HCT116 (cell line): ENCODE measurements at regions not wholly inside any gene's neighbourhood (a gene's known extent, or its start where the extent isn't known, plus 50 kb on each side); places are given as distances from the start of the nearest gene placed in this dataset.

Experiments used
- ATAC-seq: fragments of 200-7000 bp; cut with Tn5 transposase; 2 replicates; pipeline ENCODE4 v1.9.1; 2020; ENCODE audit warnings: mild to moderate bottlenecking, moderate library complexity
- BruUV-seq: library from RNA; stranded (reverse); fragments of 400-500 nt; replicated peaks from 2 replicates; lab custom pipeline; 2021; lab: Mats Ljungman, UMichigan
- CTCF ChIA-PET: fragments of 300-600 bp; sonication (Branson Sonifier 250); formaldehyde crosslinking; loops from one replicate; lab custom pipeline; 2021; ENCODE audit warnings: antibody characterized with exemption; lab: Charles Lee
- POLR2A ChIA-PET: fragments of 300-600, 350-600 bp; sonication (Branson Sonifier 250); formaldehyde crosslinking; loops from one replicate; lab custom pipeline; 2021; ENCODE audit warnings: antibody characterized with exemption; lab: Charles Lee
- RAD21 ChIA-PET, 2 experiments: fragments of 300-600 bp; sonication (Branson Sonifier 250); formaldehyde crosslinking; loops; one replicate each; lab custom pipeline; 2023; ENCODE audit warnings: low total read pairs in 2 of 2; ENCODE audit not compliant: uncharacterized antibody in 2 of 2, unreplicated experiment in 2 of 2, low non-redundant PET in 1 of 2; lab: Charles Lee
- DNase-seq: peaks from one replicate; pipeline ENCODE4 v3.0.0-alpha.2; 2010; ENCODE audit warnings: low read depth, low spot score
- H2AFZ ChIP-seq: fragments of 200-600 bp; shearing (Covaris generic), sonication (generic); 2 replicates; pipeline ENCODE4 v1.6.1; 2017; ENCODE audit warnings: low read depth, mixed run types, mixed read lengths, antibody characterized with exemption, low read length; ENCODE audit not compliant: poor library complexity, severe bottlenecking
- H3K27ac ChIP-seq: 2 replicates; pipeline ENCODE4 v1.5.1; 2012; ENCODE audit warnings: low read depth, low read length
- H3K27me3 ChIP-seq: fragments of 200-600 bp; sonication (generic); 2 replicates; pipeline ENCODE4 v1.6.1; 2016; ENCODE audit warnings: mixed run types, low read length, mixed read lengths; ENCODE audit not compliant: insufficient read depth
- H3K36me3 ChIP-seq, 2 experiments: fragments of 200-500 bp in 1 of 2; fragments of 200-600 bp in 1 of 2; sonication (Bioruptor generic) in 1 of 2; sonication (generic) in 1 of 2; 2 replicates each; pipeline versions ENCODE4 v1.5.1 to v1.6.1; 2014 to 2016; ENCODE audit warnings: low read length in 2 of 2, inconsistent platforms in 1 of 2, mixed read lengths in 1 of 2, mixed run types in 1 of 2; ENCODE audit not compliant: insufficient read depth in 2 of 2, control insufficient read depth in 1 of 2
- H3K4me1 ChIP-seq, 2 experiments: fragments of 200-600 bp in 1 of 2; sonication (generic) in 1 of 2; 2 replicates each; pipeline versions ENCODE4 v1.5.1 to v1.6.1; 2012 to 2017; ENCODE audit warnings: low read length in 2 of 2, inconsistent platforms in 1 of 2, mild to moderate bottlenecking in 1 of 2, mixed read lengths in 1 of 2, mixed run types in 1 of 2, moderate library complexity in 1 of 2; ENCODE audit not compliant: insufficient read depth in 2 of 2, control insufficient read depth in 1 of 2
- H3K4me2 ChIP-seq: fragments of 200-600 bp; sonication (generic); 2 replicates; pipeline ENCODE4 v1.6.1; 2017; ENCODE audit warnings: mixed run types, low read length, mixed read lengths
- H3K4me3 ChIP-seq, 2 experiments: fragments of 200-600 bp in 1 of 2; sonication (generic) in 1 of 2; replicated peaks in 1 of 2; 2 replicates each; pipeline ENCODE4 v1.5.1; 2011 to 2016; ENCODE audit warnings: low read length in 2 of 2, control low read depth in 1 of 2, low read depth in 1 of 2, mild to moderate bottlenecking in 1 of 2, mixed read lengths in 1 of 2, mixed run types in 1 of 2
- H3K79me2 ChIP-seq: fragments of 200-600 bp; sonication (generic); 2 replicates; pipeline ENCODE4 v1.6.1; 2017; ENCODE audit warnings: mild to moderate bottlenecking, mixed run types, low read length, moderate library complexity, mixed read lengths; ENCODE audit not compliant: insufficient read depth
- H3K9ac ChIP-seq: fragments of 200-600 bp; sonication (generic); 2 replicates; pipeline ENCODE4 v1.6.1; 2016; ENCODE audit warnings: low read length, mixed read lengths
- H3K9me2 ChIP-seq: fragments of 200-600 bp; sonication (generic), shearing (Covaris generic); 2 replicates; pipeline ENCODE4 v1.6.1; 2017; ENCODE audit warnings: mixed run types, mild to moderate bottlenecking, moderate library complexity; ENCODE audit not compliant: insufficient read depth
- H3K9me3 ChIP-seq, 2 experiments: fragments of 200-500 bp in 1 of 2; fragments of 200-600 bp in 1 of 2; sonication (Bioruptor generic) in 1 of 2; sonication (generic) in 1 of 2; 2 replicates each; pipeline ENCODE4 v1.6.1; 2014 to 2017; ENCODE audit warnings: low read length in 2 of 2, mixed read lengths in 2 of 2, inconsistent platforms in 1 of 2, low read depth in 1 of 2, mild to moderate bottlenecking in 1 of 2, mixed run types in 1 of 2, moderate library complexity in 1 of 2; ENCODE audit not compliant: control insufficient read depth in 1 of 2, insufficient read depth in 1 of 2
- H4K20me1 ChIP-seq: fragments of 200-600 bp; sonication (generic), shearing (Covaris generic); 2 replicates; pipeline ENCODE4 v1.6.1; 2017; ENCODE audit warnings: mixed run types, mild to moderate bottlenecking, moderate library complexity; ENCODE audit not compliant: insufficient read depth
- ATF3 ChIP-seq: IDR thresholded peaks from 2 replicates; pipeline ENCODE4 v1.6.1; 2012
- CBX3 ChIP-seq: IDR thresholded peaks from 2 replicates; pipeline ENCODE4 v1.6.1; 2012; ENCODE audit warnings: low read depth
- EGR1 ChIP-seq: IDR thresholded peaks from 2 replicates; pipeline ENCODE4 v1.6.1; 2012; ENCODE audit warnings: low read depth
- EZH2phosphoT487 ChIP-seq: fragments of 200-600 bp; IDR thresholded peaks from 2 replicates; pipeline ENCODE4 v1.6.1; 2018; ENCODE audit warnings: antibody characterized with exemption, borderline replicate concordance
- FOSL1 ChIP-seq: IDR thresholded peaks from 2 replicates; pipeline ENCODE4 v1.6.1; 2012; ENCODE audit warnings: low read depth
- MAX ChIP-seq: IDR thresholded peaks from 2 replicates; pipeline ENCODE4 v1.6.1; 2012
- POLR2A ChIP-seq: IDR thresholded peaks from 2 replicates; pipeline ENCODE4 v1.7.0; 2011; ENCODE audit warnings: borderline replicate concordance; ENCODE audit not compliant: insufficient read depth, insufficient read length; ENCODE audit errors: extremely low read depth
- POLR2AphosphoS5 ChIP-seq: IDR thresholded peaks from 2 replicates; pipeline ENCODE4 v1.6.1; 2011; ENCODE audit warnings: mild to moderate bottlenecking, low read depth, low read length, moderate library complexity
- RAD21 ChIP-seq: IDR thresholded peaks from 2 replicates; pipeline ENCODE4 v1.6.1; 2012; ENCODE audit warnings: low read depth, mild to moderate bottlenecking
- REST ChIP-seq: IDR thresholded peaks from 2 replicates; pipeline ENCODE4 v1.6.1; 2012; ENCODE audit warnings: low read depth
- SIN3A ChIP-seq: IDR thresholded peaks from 2 replicates; pipeline ENCODE4 v1.6.1; 2012; ENCODE audit warnings: low read depth
- SP1 ChIP-seq: IDR thresholded peaks from 2 replicates; pipeline ENCODE4 v1.6.1; 2012; ENCODE audit warnings: low read depth
- SRF ChIP-seq: IDR thresholded peaks from 2 replicates; pipeline ENCODE4 v1.6.1; 2012; ENCODE audit warnings: low read depth
- TCF7L2 ChIP-seq: IDR thresholded peaks from 2 replicates; pipeline ENCODE4 v1.7.0; 2011; ENCODE audit warnings: borderline replicate concordance, inconsistent platforms; ENCODE audit not compliant: insufficient read depth, insufficient read length; ENCODE audit errors: extremely low read depth
- YY1 ChIP-seq: IDR thresholded peaks from 2 replicates; pipeline ENCODE4 v1.6.1; 2011; ENCODE audit warnings: low read length, low read depth, moderate library complexity, mild to moderate bottlenecking; ENCODE audit not compliant: insufficient replicate concordance; ENCODE audit errors: extremely low read depth
- ZBTB33 ChIP-seq: IDR thresholded peaks from 2 replicates; pipeline ENCODE4 v1.6.1; 2011; ENCODE audit warnings: mild to moderate bottlenecking, low read length, moderate library complexity; ENCODE audit not compliant: insufficient replicate concordance; ENCODE audit errors: extremely low read depth
- ZFX ChIP-seq: fragments of 450-650 bp; IDR thresholded peaks from 2 replicates; pipeline ENCODE4 v1.6.1; 2017
- ZNF274 ChIP-seq: fragments of 200-500 bp; sonication (Bioruptor generic); IDR thresholded peaks from 2 replicates; pipeline ENCODE4 v1.6.1; 2014; ENCODE audit warnings: mild to moderate bottlenecking, low read depth, low read length, inconsistent platforms
- intact Hi-C: fragments of 100-400 bp; cut with micrococcal nuclease; formaldehyde crosslinking; loops from 2 replicates; pipeline ENCODE4 v1.10.0; 2022

- ATAC-seq (no peak), DNase-seq (no peak)
- no TSS peak for BruUV-seq
- no peaks in the 10 kb centered on the region for H3K79me2 ChIP-seq
- CTCF ChIA-PET, result no interaction called here
- H3K9me2 ChIP-seq, result no peaks in the 10 kb centered on the region
- no peaks in the 10 kb centered on the region for H3K36me3 ChIP-seq
- H3K27me3 ChIP-seq, result no peaks in the 10 kb centered on the region
- no peak overlapping the region for H3K9ac ChIP-seq
- no peak overlapping the region for H2AFZ ChIP-seq
- no peaks in the 10 kb centered on the region for H3K4me1 ChIP-seq
- H3K27ac ChIP-seq, result no peak overlapping the region
- RAD21 ChIA-PET, result no interaction called here
- POLR2A ChIA-PET, result no interaction called here
- no peaks in the 10 kb centered on the region for H4K20me1 ChIP-seq
- H3K9me3 ChIP-seq, result no peaks in the 10 kb centered on the region
- intact Hi-C loops, result no loop called here
- no peak overlapping the region for H3K4me3 ChIP-seq
- H3K4me2 ChIP-seq, result no peak overlapping the region
- TF ChIP-seq RAD21 (no peak), ATF3 (no peak), POLR2AphosphoS5 (no peak), FOSL1 (no peak), EGR1 (no peak), EZH2phosphoT487 (no peak), ZBTB33 (no peak), ZNF274 (no peak), YY1 (no peak), POLR2A (no peak), SRF (no peak), TCF7L2 (no peak), MAX (no peak), SIN3A (no peak), SP1 (no peak), ZFX (no peak), CBX3 (no peak), REST (no peak)
Measured at GRCh38 chrX:43016021-43016420, 238.1 kb upstream of the PPP1R2C start.
